ENCODE measurements at regions not wholly inside any gene's neighbourhood (a gene's known extent, or its start where the extent isn't known, plus 50 kb on each side); places are given as distances from the start of the nearest gene placed in this dataset.

DNA sequence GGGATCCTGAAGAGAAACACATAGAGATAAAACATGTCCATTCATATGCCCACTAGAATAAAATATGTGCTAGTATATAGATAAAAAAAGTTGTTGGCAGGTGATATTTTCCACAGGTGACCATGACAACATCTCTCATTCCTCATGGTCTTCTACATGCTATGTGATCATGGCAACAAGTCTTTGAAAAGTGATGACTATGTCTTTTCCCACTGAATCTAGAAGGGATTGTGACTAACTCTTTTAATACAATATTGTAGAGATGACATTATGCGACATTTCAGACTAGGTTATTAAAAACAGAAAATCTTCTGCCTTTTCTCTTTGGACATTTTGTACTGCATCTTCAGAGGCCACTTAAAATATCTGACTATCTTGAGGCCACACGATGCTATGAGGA lies 126.0 kb upstream of the GABRA2 start:
- no peak for DNase-seq (ENCODE audit: extremely low spot score)
- ChIA-PET CTCF (no interaction called here), POLR2A (no interaction called here)
- TF ChIP-seq, protein P1, sequence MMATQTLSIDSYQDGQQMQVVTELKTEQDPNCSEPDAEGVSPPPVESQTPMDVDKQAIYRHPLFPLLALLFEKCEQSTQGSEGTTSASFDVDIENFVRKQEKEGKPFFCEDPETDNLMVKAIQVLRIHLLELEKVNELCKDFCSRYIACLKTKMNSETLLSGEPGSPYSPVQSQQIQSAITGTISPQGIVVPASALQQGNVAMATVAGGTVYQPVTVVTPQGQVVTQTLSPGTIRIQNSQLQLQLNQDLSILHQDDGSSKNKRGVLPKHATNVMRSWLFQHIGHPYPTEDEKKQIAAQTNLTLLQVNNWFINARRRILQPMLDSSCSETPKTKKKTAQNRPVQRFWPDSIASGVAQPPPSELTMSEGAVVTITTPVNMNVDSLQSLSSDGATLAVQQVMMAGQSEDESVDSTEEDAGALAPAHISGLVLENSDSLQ (IDR thresholded peaks at IDR 0.05): no peak
- no peak for TF ChIP-seq BHLHE40 (IDR thresholded peaks at IDR 0.05; ENCODE audit: borderline replicate concordance)
- TF ChIP-seq TARDBP (IDR thresholded peaks at IDR 0.05): no peak
- TF ChIP-seq FOXK2 (IDR thresholded peaks at IDR 0.05): no peak
- TF ChIP-seq L3MBTL2 (conservative IDR thresholded peaks at IDR 0.05): no peak
- TF ChIP-seq ZNF384 (IDR thresholded peaks at IDR 0.05): no peak
- TF ChIP-seq CTBP1 (IDR thresholded peaks at IDR 0.05; ENCODE audit: borderline replicate concordance): no peak
- TF ChIP-seq FOXA1 (IDR thresholded peaks at IDR 0.05): no peak

GRCh38 chr4:46508216-46508615 lies 118.3 kb upstream of the GABRA2 start:
- CTCF ChIA-PET: no interaction called here
- POLR2A ChIA-PET: no interaction called here
- TF ChIP-seq ARNT (IDR thresholded peaks at IDR 0.05) (no peak), L3MBTL2 (conservative IDR thresholded peaks at IDR 0.05) (no peak), ZNF384 (IDR thresholded peaks at IDR 0.05) (no peak), LEF1 (IDR thresholded peaks at IDR 0.05; ENCODE audit: borderline replicate concordance) (no peak), NFRKB (IDR thresholded peaks at IDR 0.05) (no peak), BHLHE40 (IDR thresholded peaks at IDR 0.05; ENCODE audit: borderline replicate concordance) (no peak), FOXA1 (IDR thresholded peaks at IDR 0.05) (no peak), SP1 (IDR thresholded peaks at IDR 0.05) (no peak)
- DNase-seq (ENCODE audit: extremely low spot score): no peak

GRCh38 chr4:46506876-46507275 lies 116.9 kb upstream of the GABRA2 start:
- CTCF ChIA-PET: no interaction called here
- POLR2A ChIA-PET: no interaction called here
- no peak for DNase-seq (ENCODE audit: extremely low spot score)
- TF ChIP-seq CTBP1 (IDR thresholded peaks at IDR 0.05; ENCODE audit: borderline replicate concordance): no peak

GRCh38 chr4:46505131-46505530 lies 115.2 kb upstream of the GABRA2 start:
- POLR2A ChIA-PET: no interaction called here
- CTCF ChIA-PET: no interaction called here
- TF ChIP-seq TARDBP (IDR thresholded peaks at IDR 0.05) (no peak), CTBP1 (IDR thresholded peaks at IDR 0.05; ENCODE audit: borderline replicate concordance) (no peak), BHLHE40 (IDR thresholded peaks at IDR 0.05; ENCODE audit: borderline replicate concordance) (no peak), SP1 (IDR thresholded peaks at IDR 0.05) (no peak), ELF4 (IDR thresholded peaks at IDR 0.05) (no peak), ZNF384 (IDR thresholded peaks at IDR 0.05) (no peak), SUZ12 (IDR thresholded peaks at IDR 0.05) (no peak), LEF1 (IDR thresholded peaks at IDR 0.05; ENCODE audit: borderline replicate concordance) (no peak)
- DNase-seq (ENCODE audit: extremely low spot score): no peak

DNA sequence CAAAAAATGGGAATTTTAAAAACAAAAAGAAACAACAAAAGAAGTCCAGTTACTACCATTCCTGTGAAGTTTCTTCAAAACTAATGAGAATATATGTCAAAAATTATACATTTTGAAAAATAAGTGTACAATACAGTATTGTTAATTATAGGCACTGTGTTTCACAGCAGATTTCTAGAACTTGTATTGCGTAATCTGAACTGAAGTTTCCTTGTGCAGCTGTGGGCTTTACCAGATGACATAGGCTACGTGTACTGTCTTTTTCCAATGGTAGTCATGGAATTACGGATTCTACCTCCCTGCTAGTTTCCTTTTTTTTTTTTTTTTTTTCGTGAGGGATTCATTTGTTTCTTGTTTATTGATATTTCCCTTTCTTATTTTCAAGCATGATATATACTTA lies 113.8 kb upstream of the GABRA2 start:
- ChIA-PET POLR2A (no interaction called here), CTCF (no interaction called here)
- no peak for DNase-seq (ENCODE audit: extremely low spot score)
- no peak for TF ChIP-seq SP1 (IDR thresholded peaks at IDR 0.05)
- no peak for TF ChIP-seq CTBP1 (IDR thresholded peaks at IDR 0.05; ENCODE audit: borderline replicate concordance)
- TF ChIP-seq BHLHE40 (IDR thresholded peaks at IDR 0.05; ENCODE audit: borderline replicate concordance): no peak
- no peak for TF ChIP-seq LEF1 (IDR thresholded peaks at IDR 0.05; ENCODE audit: borderline replicate concordance)
- no peak for TF ChIP-seq ELF4 (IDR thresholded peaks at IDR 0.05)
- TF ChIP-seq FOXK2 (IDR thresholded peaks at IDR 0.05): no peak
- TF ChIP-seq TARDBP (IDR thresholded peaks at IDR 0.05): no peak
- no peak for TF ChIP-seq ARNT (IDR thresholded peaks at IDR 0.05)
- no peak for TF ChIP-seq SUZ12 (IDR thresholded peaks at IDR 0.05)
- no peak for TF ChIP-seq NFRKB (IDR thresholded peaks at IDR 0.05)
- TF ChIP-seq, protein P1 (IDR thresholded peaks at IDR 0.05): no peak
- no peak for TF ChIP-seq L3MBTL2 (conservative IDR thresholded peaks at IDR 0.05)
- TF ChIP-seq ZNF384 (IDR thresholded peaks at IDR 0.05): no peak
- TF ChIP-seq HDGF (IDR thresholded peaks at IDR 0.05; ENCODE audit: borderline replicate concordance): no peak
- TF ChIP-seq FOXA1 (IDR thresholded peaks at IDR 0.05): no peak
- no peak for TF ChIP-seq FOXM1 (IDR thresholded peaks at IDR 0.05; ENCODE audit: borderline replicate concordance)

DNA sequence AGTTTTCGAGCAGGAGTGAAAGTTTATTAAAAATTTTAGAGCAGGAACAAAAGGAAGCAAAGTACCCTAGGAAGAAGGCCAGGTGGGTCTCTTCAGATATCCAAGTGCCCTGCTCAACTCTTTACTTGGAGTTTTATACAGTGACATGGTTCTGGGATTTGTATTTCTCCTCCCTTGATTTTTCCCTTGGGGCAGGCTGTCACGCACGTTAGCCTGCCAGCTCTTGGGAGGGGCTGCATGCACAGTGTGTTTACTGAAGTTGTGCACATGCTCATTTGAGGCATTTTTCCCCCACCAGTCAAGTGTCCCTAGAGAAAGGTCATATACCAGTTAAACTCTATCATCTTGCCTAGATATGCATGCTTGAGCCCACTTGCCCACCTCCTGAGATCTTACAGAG lies 102.5 kb upstream of the GABRA2 start:
- TF ChIP-seq CTBP1 (IDR thresholded peaks at IDR 0.05; ENCODE audit: borderline replicate concordance) (no peak), ELF4 (IDR thresholded peaks at IDR 0.05) (no peak)
- POLR2A ChIA-PET: no interaction called here
- CTCF ChIA-PET: no interaction called here
- DNase-seq (ENCODE audit: extremely low spot score): no peak

- ChIA-PET CTCF (no interaction called here), POLR2A (no interaction called here)
- TF ChIP-seq FOXK2 (IDR thresholded peaks at IDR 0.05): no peak
- no peak for TF ChIP-seq HDGF (IDR thresholded peaks at IDR 0.05; ENCODE audit: borderline replicate concordance)
- no peak for TF ChIP-seq L3MBTL2 (conservative IDR thresholded peaks at IDR 0.05)
- no peak for TF ChIP-seq LEF1 (IDR thresholded peaks at IDR 0.05; ENCODE audit: borderline replicate concordance)
- no peak for TF ChIP-seq FOXM1 (IDR thresholded peaks at IDR 0.05; ENCODE audit: borderline replicate concordance)
- TF ChIP-seq ARNT (IDR thresholded peaks at IDR 0.05): no peak
- TF ChIP-seq SP1 (IDR thresholded peaks at IDR 0.05): no peak
- TF ChIP-seq FOXA1 (IDR thresholded peaks at IDR 0.05): no peak
- no peak for TF ChIP-seq CTBP1 (IDR thresholded peaks at IDR 0.05; ENCODE audit: borderline replicate concordance)
- TF ChIP-seq ELF4 (IDR thresholded peaks at IDR 0.05): no peak
- TF ChIP-seq NFRKB (IDR thresholded peaks at IDR 0.05): no peak
- no peak for TF ChIP-seq SUZ12 (IDR thresholded peaks at IDR 0.05)
- TF ChIP-seq ZNF384 (IDR thresholded peaks at IDR 0.05): no peak
- TF ChIP-seq TARDBP (IDR thresholded peaks at IDR 0.05): no peak
- TF ChIP-seq, protein P1 (IDR thresholded peaks at IDR 0.05): no peak
- no peak for TF ChIP-seq BHLHE40 (IDR thresholded peaks at IDR 0.05; ENCODE audit: borderline replicate concordance)
- DNase-seq (ENCODE audit: extremely low spot score): no peak
Measured at GRCh38 chr4:46491455-46491854, 101.5 kb upstream of the GABRA2 start.

All from HEK293T (cell line).